HG03064 (cell line): ENCODE measurements at regions not wholly inside any gene's neighbourhood (a gene's known extent, or its start where the extent isn't known, plus 50 kb on each side); places are given as distances from the start of the nearest gene placed in this dataset.

Experiments used
- ATAC-seq: cut with Tn5 transposase; IDR thresholded peaks from one replicate; pipeline ENCODE4 v1.9.1; 2021; ENCODE audit warnings: low read depth; ENCODE audit not compliant: unreplicated experiment

- no peak for ATAC-seq
Observed at GRCh38 chr4:151955721-151956380, 195.0 kb upstream of the GATB start.

GRCh38 chr4:151953795-151954372, 193.1 kb upstream of the GATB start:
- no peak for ATAC-seq

GRCh38 chr4:151953312-151953711, 192.5 kb upstream of the GATB start:
- no peak for ATAC-seq

GRCh38 chr4:151952711-151953254, 192.0 kb upstream of the GATB start:
- ATAC-seq: no peak

- ATAC-seq: no peak
Observed at GRCh38 chr4:151952137-151952536, 191.3 kb upstream of the GATB start.

- no peak for ATAC-seq
Observed at GRCh38 chr4:151951671-151952050, 190.9 kb upstream of the GATB start.

DNA sequence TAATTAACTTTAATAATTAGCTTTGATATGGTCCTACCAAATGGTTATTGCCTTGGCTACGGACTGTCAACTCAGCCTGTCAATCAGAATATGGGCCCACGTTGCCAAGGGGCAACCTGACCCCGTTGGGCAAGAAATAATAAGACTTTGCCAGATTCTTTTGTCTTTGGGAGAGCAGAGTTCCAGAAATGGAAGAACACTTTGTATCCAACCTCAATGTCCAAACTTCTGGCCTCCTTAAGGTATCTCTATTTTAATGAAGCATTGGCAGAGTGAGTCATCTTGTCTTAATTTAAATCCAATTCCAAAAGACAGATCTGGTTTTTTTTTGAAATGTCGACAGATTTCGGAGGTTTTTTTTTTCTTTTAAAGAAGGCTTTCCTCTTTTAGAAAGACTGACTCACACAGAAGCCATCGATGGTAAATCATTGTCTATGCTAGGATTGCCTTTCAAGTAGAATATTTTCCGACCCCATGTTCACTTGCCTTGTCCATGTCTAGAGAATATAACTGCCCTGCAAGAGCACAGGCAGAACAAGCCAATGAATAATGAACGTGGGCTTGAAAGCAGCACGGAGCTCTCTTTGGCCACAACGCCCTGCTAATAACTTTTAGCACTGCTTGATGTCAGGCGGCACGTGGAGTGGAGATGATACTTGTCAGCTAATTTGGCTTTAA, 190.3 kb upstream of the GATB start:
- ATAC-seq: no peak

GRCh38 chr4:151948351-151949016, 187.7 kb upstream of the GATB start:
- ATAC-seq: no peak

DNA sequence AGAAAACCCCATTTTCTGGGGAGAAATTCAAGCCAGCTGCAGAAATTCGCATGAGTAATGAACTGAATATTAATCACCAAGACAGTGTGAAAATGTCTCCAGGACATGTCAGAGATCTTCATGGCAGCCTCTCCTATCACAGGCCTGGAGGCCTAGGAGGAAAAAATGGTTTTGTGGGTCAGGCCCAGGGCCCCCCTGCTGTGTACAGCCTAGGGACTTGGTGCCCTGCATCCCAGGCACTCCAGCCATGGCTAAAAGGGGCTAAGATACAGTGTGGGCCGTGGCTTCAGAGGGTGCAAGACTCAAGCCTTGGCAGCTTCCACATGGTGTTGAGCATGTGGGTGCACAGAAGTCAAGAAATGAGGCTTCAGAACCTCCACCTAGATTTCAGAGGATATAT, 185.9 kb upstream of the GATB start:
- no peak for ATAC-seq

DNA sequence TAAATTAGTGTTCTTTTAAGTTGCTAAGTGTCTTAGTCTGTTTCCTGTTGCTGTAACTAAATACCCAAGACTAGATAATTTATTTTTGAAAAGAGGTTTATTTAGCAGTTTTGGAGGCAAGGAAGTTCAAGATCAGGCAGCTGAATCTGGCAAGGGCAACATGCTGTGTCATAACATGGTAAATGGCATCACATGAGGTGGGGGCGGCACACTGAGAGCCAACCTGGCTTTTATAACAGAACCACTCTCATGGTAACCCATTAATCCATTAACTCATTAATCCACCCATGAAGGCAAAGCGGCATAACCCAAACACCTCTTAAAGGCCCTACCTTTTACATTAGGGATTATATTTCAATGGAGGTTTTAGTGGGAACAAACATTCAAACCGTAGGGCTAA, 182.2 kb upstream of the GATB start:
- no peak for ATAC-seq

GRCh38 chr4:151940926-151941617, 180.3 kb upstream of the GATB start:
- no peak for ATAC-seq

- ATAC-seq: no peak
Observed at GRCh38 chr4:151940291-151940690, 179.5 kb upstream of the GATB start.

GRCh38 chr4:151939670-151940069, 178.9 kb upstream of the GATB start:
- no peak for ATAC-seq

DNA sequence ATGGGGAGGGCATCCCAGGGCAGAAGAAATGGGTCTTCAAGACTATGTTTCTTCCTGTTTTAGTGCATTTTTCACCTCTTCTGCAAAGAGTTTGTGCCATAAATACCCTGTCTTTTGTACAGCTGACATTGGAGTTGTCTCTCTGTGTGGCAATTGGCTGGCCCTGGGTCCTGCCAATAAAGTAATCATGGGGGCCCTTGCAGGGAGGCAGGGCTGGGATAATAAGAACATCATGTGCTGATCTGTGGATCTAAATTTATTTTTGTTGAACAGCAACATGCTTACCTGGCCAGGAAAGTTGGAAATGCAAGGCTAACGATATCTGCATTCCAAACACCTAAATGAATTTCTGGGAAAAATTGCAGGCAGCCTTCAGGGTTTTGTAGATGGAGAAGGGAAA, 174.6 kb upstream of the GATB start:
- no peak for ATAC-seq

- ATAC-seq: no peak
Observed at GRCh38 chr4:151934766-151935165, 174.0 kb upstream of the GATB start.

GRCh38 chr4:151933122-151933827, 172.5 kb upstream of the GATB start:
- ATAC-seq: no peak

DNA sequence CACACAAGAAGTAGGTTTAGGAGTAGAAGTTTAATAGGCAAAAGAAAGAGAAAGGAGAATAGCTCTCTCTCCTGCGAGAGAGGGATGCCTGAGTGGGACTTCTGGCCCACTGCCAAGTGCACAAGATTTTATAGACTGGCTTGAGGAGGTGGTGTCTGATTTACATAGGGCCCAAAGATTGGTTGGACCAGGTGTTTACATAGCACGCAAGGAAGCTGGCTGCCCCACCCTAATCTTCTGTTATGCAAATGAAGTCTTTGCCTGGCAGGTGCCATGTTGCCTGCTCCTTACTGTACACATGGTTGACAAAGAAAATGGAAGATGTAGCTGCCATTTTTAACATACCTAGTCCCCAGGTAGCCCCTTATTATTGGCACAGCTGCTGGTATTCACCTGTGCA, 170.8 kb upstream of the GATB start:
- ATAC-seq: no peak

GRCh38 chr4:151930372-151930771, 169.6 kb upstream of the GATB start:
- no peak for ATAC-seq

- ATAC-seq: no peak
Observed at GRCh38 chr4:151928112-151928511, 167.3 kb upstream of the GATB start.

DNA sequence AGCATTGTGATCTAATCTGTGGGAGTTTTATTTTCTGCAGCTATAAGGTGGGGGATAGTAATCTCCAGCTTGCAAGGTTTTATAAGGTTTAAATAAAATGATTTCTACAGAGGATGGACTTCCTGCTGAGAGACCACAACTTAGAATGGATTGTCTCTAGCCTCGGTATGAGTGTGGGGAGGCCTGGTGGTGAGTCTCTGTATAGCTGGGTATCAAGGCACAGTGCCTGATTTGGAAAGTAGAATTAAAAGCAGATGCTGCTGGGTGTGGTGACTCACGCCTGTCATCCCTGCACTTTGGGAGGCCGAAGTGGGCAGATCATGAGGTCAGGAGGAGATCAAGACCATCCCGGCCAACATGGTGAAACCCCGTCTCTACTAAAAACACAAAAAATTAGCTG, 162.0 kb upstream of the GATB start:
- no peak for ATAC-seq
